Retinal pigment epithelial cell (primary cell): ENCODE measurements at regions not wholly inside any gene's neighbourhood (a gene's known extent, or its start where the extent isn't known, plus 50 kb on each side); places are given as distances from the start of the nearest gene placed in this dataset.

Source experiments
- DNase-seq: peaks from one replicate; pipeline ENCODE4 v3.0.0-alpha.2; 2010; ENCODE audit warnings: low read depth
- H3K4me3 ChIP-seq: 2 replicates; pipeline ENCODE4 v1.5.1; 2011; ENCODE audit warnings: mild to moderate bottlenecking, low read length, control low read depth, moderate library complexity
- CTCF ChIP-seq: conservative IDR thresholded peaks from 2 replicates; pipeline ENCODE4 v1.5.1; 2011; ENCODE audit warnings: low read depth, low read length, control low read depth, inconsistent platforms

GRCh38 chr1:58911841-58912499 lies 128.1 kb upstream of the JUN start:
- no peak for DNase-seq
- no peak for TF ChIP-seq CTCF

DNA sequence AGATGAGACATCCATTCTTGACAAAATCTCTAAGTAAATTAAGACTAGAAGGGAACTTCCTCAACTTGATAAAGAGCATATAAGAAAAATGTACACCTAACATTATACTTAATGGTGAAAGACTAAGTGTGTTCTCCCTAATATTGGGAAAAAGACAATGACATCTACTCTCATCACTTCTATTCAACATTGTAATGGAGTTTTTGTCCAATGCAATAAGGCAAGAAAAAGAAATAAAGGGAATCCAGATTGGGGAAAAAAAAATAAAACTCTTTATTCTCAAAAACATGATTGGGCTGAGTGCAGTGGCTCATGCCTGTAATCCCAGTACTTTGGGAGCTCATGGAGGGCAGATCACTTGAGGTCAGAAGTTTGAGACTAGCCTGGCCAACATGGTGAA lies 131.1 kb upstream of the JUN start:
- no peak overlapping the region for H3K4me3 ChIP-seq
- DNase-seq = no peak
- TF ChIP-seq CTCF = no peak

More at GRCh38 chr1:58911841-58912499, 128.1 kb upstream of the JUN start:
- no peak overlapping the region for H3K4me3 ChIP-seq

DNA sequence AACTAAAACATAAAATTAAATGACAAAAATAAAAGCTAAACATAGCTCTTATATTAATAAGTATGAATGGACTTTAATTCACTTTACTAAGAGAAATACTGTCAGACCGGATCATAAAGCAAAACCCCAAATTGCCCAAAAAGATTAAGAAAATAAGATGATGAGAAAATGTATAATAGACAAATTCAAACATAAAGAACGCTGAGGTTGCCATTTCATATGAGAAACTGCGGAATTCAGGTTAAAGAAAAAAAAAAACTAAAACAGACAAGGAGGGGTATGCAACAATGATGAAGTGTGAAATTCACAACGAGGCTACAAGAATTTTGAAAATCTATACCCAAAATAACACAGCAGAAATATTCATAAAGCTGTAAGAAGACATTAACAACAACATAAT lies 133.6 kb upstream of the JUN start:
- no peak for DNase-seq
- H3K4me3 ChIP-seq = no peak overlapping the region
- no peak for TF ChIP-seq CTCF

- no peak for DNase-seq
- no peak overlapping the region for H3K4me3 ChIP-seq
- TF ChIP-seq CTCF = no peak
Measured at GRCh38 chr1:58919226-58919958, 135.5 kb upstream of the JUN start.

DNA sequence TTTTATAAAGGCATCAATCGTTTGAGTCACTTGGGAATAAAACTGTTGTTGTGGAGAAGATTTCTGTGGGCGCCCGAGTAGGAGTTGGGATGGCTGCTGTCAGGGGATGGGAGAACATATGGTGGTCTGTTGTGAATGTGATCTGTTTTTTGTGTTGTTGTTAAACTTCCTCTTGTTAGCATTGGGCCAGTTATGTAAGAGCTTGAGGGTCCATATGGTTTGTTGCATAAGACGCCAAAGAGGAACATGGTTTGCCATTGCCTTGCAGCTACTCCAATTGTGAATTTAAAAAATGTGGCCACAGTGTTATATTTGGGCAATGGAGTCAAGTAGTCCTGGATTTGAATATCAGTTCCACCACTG lies 136.1 kb upstream of the JUN start:
- DNase-seq = no peak

DNA sequence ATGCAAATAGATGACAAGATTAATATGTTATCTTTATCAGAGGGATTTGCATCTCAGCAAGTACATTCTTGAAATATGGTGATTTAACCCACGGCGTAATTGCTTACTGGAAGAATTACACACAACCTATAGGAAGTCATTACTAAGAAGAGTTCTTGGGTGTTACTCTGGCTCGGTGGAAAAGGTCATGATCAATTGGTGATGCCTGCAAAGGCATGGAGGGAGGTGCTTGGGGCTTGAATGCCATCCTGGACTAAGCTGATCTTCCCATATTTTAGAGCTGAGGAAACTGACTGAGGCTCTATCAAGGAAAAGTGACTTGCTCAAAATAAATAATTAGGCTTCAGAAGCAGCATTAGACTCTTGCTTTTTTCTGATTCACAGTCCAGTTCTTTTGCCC lies 137.5 kb upstream of the JUN start:
- no peak overlapping the region for H3K4me3 ChIP-seq
- DNase-seq = no peak
- TF ChIP-seq CTCF = no peak

More for the DNA sequence above, 136.1 kb upstream of the JUN start:
- no peak overlapping the region for H3K4me3 ChIP-seq
- TF ChIP-seq CTCF = no peak

DNA sequence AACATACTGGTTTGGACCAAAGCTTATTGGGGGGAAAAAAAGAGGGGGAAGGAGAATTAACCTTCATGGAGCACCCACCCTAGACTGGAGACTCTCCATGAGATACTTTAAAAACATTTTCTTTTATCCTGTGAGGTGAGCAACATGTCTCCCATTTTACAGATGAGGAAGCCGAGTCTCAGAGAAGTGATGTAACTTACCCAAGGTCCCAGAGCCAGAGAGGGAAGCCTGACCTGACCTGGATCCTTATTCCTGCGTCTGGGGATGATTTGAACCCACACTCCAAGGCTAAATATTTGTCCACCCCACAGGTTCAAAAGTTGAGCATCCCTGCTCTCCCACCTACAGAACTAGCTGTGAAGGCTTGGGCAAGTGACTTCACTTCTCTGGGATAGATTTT lies 137.9 kb upstream of the JUN start:
- H3K4me3 ChIP-seq = no peak overlapping the region
- no peak for TF ChIP-seq CTCF
- no peak for DNase-seq
